Ishikawa (cell line): ENCODE measurements at regions not wholly inside any gene's neighbourhood (a gene's known extent, or its start where the extent isn't known, plus 50 kb on each side); places are given as distances from the start of the nearest gene placed in this dataset.

Source experiments
- CEBPB ChIP-seq: IDR thresholded peaks from 2 replicates; pipeline ENCODE4 v1.6.1; 2012
- CREB1 ChIP-seq: IDR thresholded peaks from 2 replicates; pipeline ENCODE4 v1.6.1; 2012; ENCODE audit warnings: low read depth
- EGR1 ChIP-seq: IDR thresholded peaks from 2 replicates; pipeline ENCODE4 v1.6.1; 2012
- EP300 ChIP-seq: IDR thresholded peaks from 2 replicates; pipeline ENCODE4 v1.6.1; 2012; ENCODE audit warnings: borderline replicate concordance
- FOXM1 ChIP-seq: IDR thresholded peaks from 2 replicates; pipeline ENCODE4 v1.6.1; 2012; ENCODE audit warnings: low read depth, borderline replicate concordance
- MAX ChIP-seq: IDR thresholded peaks from 2 replicates; pipeline ENCODE4 v1.6.1; 2012
- NFIC ChIP-seq: IDR thresholded peaks from 2 replicates; pipeline ENCODE4 v1.6.1; 2012
- RAD21 ChIP-seq: IDR thresholded peaks from 2 replicates; pipeline ENCODE4 v1.6.1; 2012; ENCODE audit warnings: low read depth
- REST ChIP-seq: IDR thresholded peaks from 2 replicates; pipeline ENCODE4 v1.6.1; 2012; ENCODE audit warnings: low read depth, mild to moderate bottlenecking
- TAF1 ChIP-seq: IDR thresholded peaks from 2 replicates; pipeline ENCODE4 v1.6.1; 2012; ENCODE audit warnings: low read depth, mild to moderate bottlenecking
- TCF12 ChIP-seq: IDR thresholded peaks from 2 replicates; pipeline ENCODE4 v1.6.1; 2012; ENCODE audit warnings: low read depth
- TEAD4 ChIP-seq: IDR thresholded peaks from 2 replicates; pipeline ENCODE4 v1.6.1; 2012
- USF1 ChIP-seq: IDR thresholded peaks from 2 replicates; pipeline ENCODE4 v1.6.1; 2012
- YY1 ChIP-seq: IDR thresholded peaks from 2 replicates; pipeline ENCODE4 v1.6.1; 2012; ENCODE audit warnings: low read depth
- ZBTB7A ChIP-seq: IDR thresholded peaks from 2 replicates; pipeline ENCODE4 v1.6.1; 2012; ENCODE audit warnings: low read depth

- TF ChIP-seq TCF12 (no peak), RAD21 (peak; percentile 49; the same call in 1 of the 2 replicates)
Measured at GRCh38 chr12:91811481-91812287, 334.0 kb downstream of the BTG1 start.

- TF ChIP-seq USF1 (no peak), TAF1 (no peak)
Measured at GRCh38 chr12:91810531-91811451, 334.9 kb downstream of the BTG1 start.

- TF ChIP-seq USF1 (no peak), EP300 (no peak), EGR1 (no peak), CEBPB (no peak), MAX (no peak), NFIC (no peak), TCF12 (no peak), ZBTB7A (no peak), TEAD4 (no peak), FOXM1 (no peak), REST (no peak), YY1 (no peak), CREB1 (no peak), RAD21 (no peak), TAF1 (no peak)
Measured at GRCh38 chr12:91810077-91810476, 335.6 kb downstream of the BTG1 start.

GRCh38 chr12:91805031-91805430 lies 340.6 kb downstream of the BTG1 start:
- no peak for TF ChIP-seq USF1

GRCh38 chr12:91804533-91804932 lies 341.1 kb downstream of the BTG1 start:
- TF ChIP-seq TCF12 (0 out of 2 replicates have a peak, but pooled peaks have one; percentile 38), YY1 (no peak), EP300 (peak; percentile 39; the same call in 1 of the 2 replicates), ZBTB7A (no peak)

GRCh38 chr12:91801048-91801447 lies 344.6 kb downstream of the BTG1 start:
- TF ChIP-seq CREB1 (no peak), MAX (no peak), TAF1 (no peak), YY1 (no peak), REST (no peak), EGR1 (no peak), TEAD4 (no peak), EP300 (no peak), ZBTB7A (no peak), CEBPB (no peak), TCF12 (no peak), RAD21 (no peak), NFIC (no peak), FOXM1 (no peak), USF1 (no peak)
